ENCODE measurements at regions not wholly inside any gene's neighbourhood (a gene's known extent, or its start where the extent isn't known, plus 50 kb on each side); places are given as distances from the start of the nearest gene placed in this dataset.
"Not testable (repeated sequence)": the region's sequence is repeated elsewhere in the genome, so short reads cannot be mapped to it uniquely, and the experiment has no call there.

- DNase-seq (ENCODE audit: insufficient read length, low spot score), result peak; percentile 18
- TF ChIP-seq POLR2A (IDR thresholded peaks at IDR 0.05; ENCODE audit: low read depth, low read length), result no peak
- TF ChIP-seq SPI1 (IDR thresholded peaks at IDR 0.05; ENCODE audit: low read depth, low read length), result no peak
- TF ChIP-seq TAF1 (IDR thresholded peaks at IDR 0.05; ENCODE audit: low read depth, low read length), result no peak
- no peak for TF ChIP-seq PAX5 (IDR thresholded peaks at IDR 0.05; ENCODE audit: insufficient read depth, low read length, severe bottlenecking)
- no peak for TF ChIP-seq POLR2AphosphoS5 (IDR thresholded peaks at IDR 0.05; ENCODE audit: low read depth, low read length)
- no peak for TF ChIP-seq POU2F2 (IDR thresholded peaks at IDR 0.05; ENCODE audit: low read depth, low read length)
- peak; percentile 77 for FAIRE-seq
Observed at GRCh38 chr4:170374770-170375169, 285.0 kb upstream of the AADAT start.

- no peak for TF ChIP-seq POU2F2 (IDR thresholded peaks at IDR 0.05; ENCODE audit: low read depth, low read length)
- no peak for TF ChIP-seq PAX5 (IDR thresholded peaks at IDR 0.05; ENCODE audit: insufficient read depth, low read length, severe bottlenecking)
- no peak for TF ChIP-seq POLR2A (IDR thresholded peaks at IDR 0.05; ENCODE audit: low read depth, low read length)
- TF ChIP-seq TAF1 (IDR thresholded peaks at IDR 0.05; ENCODE audit: low read depth, low read length), result no peak
- TF ChIP-seq POLR2AphosphoS5 (IDR thresholded peaks at IDR 0.05; ENCODE audit: low read depth, low read length), result no peak
- TF ChIP-seq SPI1 (IDR thresholded peaks at IDR 0.05; ENCODE audit: low read depth, low read length), result no peak
- DNase-seq (ENCODE audit: insufficient read length, low spot score), result no peak
- FAIRE-seq, result no peak
Observed at GRCh38 chr4:170348945-170349344, 259.2 kb upstream of the AADAT start.

- not testable (repeated sequence) for FAIRE-seq; DNase-seq (ENCODE audit: insufficient read length, low spot score)
Observed at GRCh38 chr4:170347191-170347590, 257.4 kb upstream of the AADAT start.

GRCh38 chr4:170339522-170339921 is 249.8 kb upstream of the AADAT start:
- DNase-seq (ENCODE audit: insufficient read length, low spot score), result no peak
- no peak for FAIRE-seq
- no peak for TF ChIP-seq POU2F2 (IDR thresholded peaks at IDR 0.05; ENCODE audit: low read depth, low read length)
- TF ChIP-seq TAF1 (IDR thresholded peaks at IDR 0.05; ENCODE audit: low read depth, low read length), result no peak
- no peak for TF ChIP-seq PAX5 (IDR thresholded peaks at IDR 0.05; ENCODE audit: insufficient read depth, low read length, severe bottlenecking)
- no peak for TF ChIP-seq SPI1 (IDR thresholded peaks at IDR 0.05; ENCODE audit: low read depth, low read length)
- TF ChIP-seq POLR2AphosphoS5 (IDR thresholded peaks at IDR 0.05; ENCODE audit: low read depth, low read length), result no peak
- no peak for TF ChIP-seq POLR2A (IDR thresholded peaks at IDR 0.05; ENCODE audit: low read depth, low read length)

- TF ChIP-seq PAX5 (IDR thresholded peaks at IDR 0.05; ENCODE audit: insufficient read depth, low read length, severe bottlenecking) (no peak), POU2F2 (IDR thresholded peaks at IDR 0.05; ENCODE audit: low read depth, low read length) (no peak), POLR2A (IDR thresholded peaks at IDR 0.05; ENCODE audit: low read depth, low read length) (no peak), SPI1 (IDR thresholded peaks at IDR 0.05; ENCODE audit: low read depth, low read length) (peak; percentile 62; the same call in 1 of the 2 replicates), TAF1 (IDR thresholded peaks at IDR 0.05; ENCODE audit: low read depth, low read length) (no peak)
- DNase-seq (ENCODE audit: insufficient read length, low spot score) (peak; percentile 12), FAIRE-seq (peak; percentile 66)
Observed at GRCh38 chr4:170336238-170336775, 246.6 kb upstream of the AADAT start.

GRCh38 chr4:170325599-170325998 is 235.8 kb upstream of the AADAT start:
- DNase-seq (ENCODE audit: insufficient read length, low spot score) (no peak), FAIRE-seq (no peak)
- TF ChIP-seq PAX5 (IDR thresholded peaks at IDR 0.05; ENCODE audit: insufficient read depth, low read length, severe bottlenecking) (no peak), POLR2A (IDR thresholded peaks at IDR 0.05; ENCODE audit: low read depth, low read length) (no peak), TAF1 (IDR thresholded peaks at IDR 0.05; ENCODE audit: low read depth, low read length) (no peak), POLR2AphosphoS5 (IDR thresholded peaks at IDR 0.05; ENCODE audit: low read depth, low read length) (no peak), POU2F2 (IDR thresholded peaks at IDR 0.05; ENCODE audit: low read depth, low read length) (no peak), SPI1 (IDR thresholded peaks at IDR 0.05; ENCODE audit: low read depth, low read length) (no peak)

- TF ChIP-seq TAF1 (IDR thresholded peaks at IDR 0.05; ENCODE audit: low read depth, low read length) (no peak), SPI1 (IDR thresholded peaks at IDR 0.05; ENCODE audit: low read depth, low read length) (no peak), POLR2A (IDR thresholded peaks at IDR 0.05; ENCODE audit: low read depth, low read length) (no peak), POU2F2 (IDR thresholded peaks at IDR 0.05; ENCODE audit: low read depth, low read length) (no peak), PAX5 (IDR thresholded peaks at IDR 0.05; ENCODE audit: insufficient read depth, low read length, severe bottlenecking) (no peak), POLR2AphosphoS5 (IDR thresholded peaks at IDR 0.05; ENCODE audit: low read depth, low read length) (no peak)
- FAIRE-seq, result no peak
Observed at GRCh38 chr4:170323623-170324022, 233.9 kb upstream of the AADAT start.

GRCh38 chr4:170307182-170307581 is 217.4 kb upstream of the AADAT start:
- FAIRE-seq (no peak), DNase-seq (ENCODE audit: insufficient read length, low spot score) (no peak)
- TF ChIP-seq TAF1 (IDR thresholded peaks at IDR 0.05; ENCODE audit: low read depth, low read length) (no peak), SPI1 (IDR thresholded peaks at IDR 0.05; ENCODE audit: low read depth, low read length) (no peak), POLR2AphosphoS5 (IDR thresholded peaks at IDR 0.05; ENCODE audit: low read depth, low read length) (no peak)

More at GRCh38 chr4:170323623-170324022, 233.9 kb upstream of the AADAT start:
- DNase-seq (ENCODE audit: insufficient read length, low spot score), result no peak

GRCh38 chr4:170306208-170306607 is 216.5 kb upstream of the AADAT start:
- TF ChIP-seq POLR2AphosphoS5 (IDR thresholded peaks at IDR 0.05; ENCODE audit: low read depth, low read length) (no peak), TAF1 (IDR thresholded peaks at IDR 0.05; ENCODE audit: low read depth, low read length) (no peak), SPI1 (IDR thresholded peaks at IDR 0.05; ENCODE audit: low read depth, low read length) (no peak), PAX5 (IDR thresholded peaks at IDR 0.05; ENCODE audit: insufficient read depth, low read length, severe bottlenecking) (no peak), POLR2A (IDR thresholded peaks at IDR 0.05; ENCODE audit: low read depth, low read length) (no peak), POU2F2 (IDR thresholded peaks at IDR 0.05; ENCODE audit: low read depth, low read length) (no peak)
- FAIRE-seq (no peak), DNase-seq (ENCODE audit: insufficient read length, low spot score) (no peak)

GRCh38 chr4:170305627-170306026 is 215.9 kb upstream of the AADAT start:
- FAIRE-seq (no peak), DNase-seq (ENCODE audit: insufficient read length, low spot score) (no peak)
- no peak for TF ChIP-seq TAF1 (IDR thresholded peaks at IDR 0.05; ENCODE audit: low read depth, low read length)
- no peak for TF ChIP-seq POLR2A (IDR thresholded peaks at IDR 0.05; ENCODE audit: low read depth, low read length)
- no peak for TF ChIP-seq PAX5 (IDR thresholded peaks at IDR 0.05; ENCODE audit: insufficient read depth, low read length, severe bottlenecking)
- no peak for TF ChIP-seq POU2F2 (IDR thresholded peaks at IDR 0.05; ENCODE audit: low read depth, low read length)
- TF ChIP-seq SPI1 (IDR thresholded peaks at IDR 0.05; ENCODE audit: low read depth, low read length), result no peak
- no peak for TF ChIP-seq POLR2AphosphoS5 (IDR thresholded peaks at IDR 0.05; ENCODE audit: low read depth, low read length)

Data from GM12891 (cell line).